A549 (cell line): ENCODE measurements at regions not wholly inside any gene's neighbourhood (a gene's known extent, or its start where the extent isn't known, plus 50 kb on each side); places are given as distances from the start of the nearest gene placed in this dataset.

Experiments
- ATAC-seq, 2 experiments: fragments of 200-7000 bp in 1 of 2; fragments of >200 bp in 1 of 2; cut with Nextera tagmentation in 1 of 2; cut with Tn5 transposase in 1 of 2; 3 replicates each; pipeline versions ENCODE4 v1.8.0 to v1.9.1; 2018 to 2020; ENCODE audit warnings: mild to moderate bottlenecking in 1 of 2, moderate library complexity in 1 of 2
- CTCF ChIA-PET: fragments of 300-600 bp; sonication (Branson Sonifier 250); formaldehyde crosslinking; extraction: SDS; loops from one replicate; lab custom pipeline; 2021; ENCODE audit warnings: antibody characterized with exemption, inconsistent platforms; lab: Yijun Ruan, JAX
- POLR2A ChIA-PET: fragments of 350-600 bp; formaldehyde crosslinking; extraction: SDS; loops from one replicate; lab custom pipeline; 2021; ENCODE audit warnings: antibody characterized with exemption, inconsistent platforms; lab: Yijun Ruan, JAX
- DNase-seq, 2 experiments: peaks; one replicate each; pipeline versions ENCODE4 v3.0.0 to v3.0.0-alpha.2; 2011 to 2016; ENCODE audit warnings: low read depth in 1 of 2, low spot score in 1 of 2
- FAIRE-seq: peaks from 2 replicates; lab custom pipeline; 2011; peaks lifted over from hg19 to GRCh38; lab: Jason Lieb, UNC
- H3K27ac ChIP-seq, 2 experiments: fragments of >200 bp; sonication (Bioruptor Twin); formaldehyde crosslinking; 3 replicates each; pipeline ENCODE4 v1.5.1; 2016 to 2017
- H3K4me1 ChIP-seq: fragments of >200 bp; sonication (Bioruptor Twin); formaldehyde crosslinking; 3 replicates; pipeline ENCODE4 v1.6.1; 2016
- H3K4me2 ChIP-seq: fragments of >200 bp; sonication (Bioruptor Twin); formaldehyde crosslinking; 3 replicates; pipeline ENCODE4 v1.6.1; 2016
- H3K4me3 ChIP-seq: fragments of >200 bp; sonication (Bioruptor Twin); formaldehyde crosslinking; 3 replicates; pipeline ENCODE4 v1.5.1; 2016
- H3K9me3 ChIP-seq: fragments of >200 bp; sonication (Bioruptor Twin); formaldehyde crosslinking; 3 replicates; pipeline ENCODE4 v1.6.1; 2016
- BCL3 ChIP-seq: fragments of >200 bp; sonication (Bioruptor Twin); formaldehyde crosslinking; IDR thresholded peaks from 3 replicates; pipeline ENCODE4 v1.6.1; 2016
- CBX8 ChIP-seq: fragments of 200-600 bp; sonication (generic); IDR thresholded peaks from 2 replicates; pipeline ENCODE4 v1.6.1; 2016
- CEBPB ChIP-seq, 2 experiments: fragments of >200 bp in 1 of 2; sonication (Bioruptor Twin) in 1 of 2; formaldehyde crosslinking in 1 of 2; IDR thresholded peaks; 2 replicates each; pipeline ENCODE4 v1.6.1; 2012 to 2016
- CTCF ChIP-seq: fragments of >200 bp; sonication (Bioruptor Twin); formaldehyde crosslinking; IDR thresholded peaks from 3 replicates; pipeline ENCODE4 v1.5.1; 2016
- ESRRA ChIP-seq: fragments of 150-350 bp; IDR thresholded peaks from 2 replicates; pipeline ENCODE4 v1.6.1; 2014; ENCODE audit warnings: mild to moderate bottlenecking, low read length, borderline replicate concordance
- FOSB ChIP-seq: fragments of 250-450 bp; sonication (Bioruptor Pico); IDR thresholded peaks from 2 replicates; pipeline ENCODE4 v1.5.0; 2020; ENCODE audit warnings: mild to moderate bottlenecking, moderate library complexity
- FOSL2 ChIP-seq, 2 experiments: fragments of 450-650 bp in 1 of 2; fragments of >200 bp in 1 of 2; sonication (Bioruptor Twin) in 1 of 2; formaldehyde crosslinking; IDR thresholded peaks; 2 replicates each; pipeline versions ENCODE4 v1.5.0 to v1.6.1; 2016 to 2020; ENCODE audit warnings: mild to moderate bottlenecking in 1 of 2, moderate library complexity in 1 of 2
- HDAC2 ChIP-seq: fragments of 200-600 bp; sonication (generic); IDR thresholded peaks from 2 replicates; pipeline ENCODE4 v1.6.1; 2016
- HES2 ChIP-seq: fragments of >200 bp; sonication (Bioruptor Twin); formaldehyde crosslinking; IDR thresholded peaks from 2 replicates; pipeline ENCODE4 v1.6.1; 2016
- HEYL ChIP-seq: fragments of 250-450 bp; sonication (Bioruptor Pico); IDR thresholded peaks from 2 replicates; pipeline ENCODE4 v1.8.0; 2021; ENCODE audit warnings: mild to moderate bottlenecking, moderate library complexity
- HMGXB4 ChIP-seq: fragments of 250-450 bp; sonication (Bioruptor Pico); IDR thresholded peaks from 2 replicates; pipeline ENCODE4 v1.5.0; 2021; ENCODE audit warnings: mild to moderate bottlenecking, moderate library complexity, borderline replicate concordance
- JUN ChIP-seq, 2 experiments: fragments of >200 bp; sonication (Bioruptor Twin); formaldehyde crosslinking; IDR thresholded peaks; 2 replicates in 1 of 2; 3 replicates in 1 of 2; pipeline ENCODE4 v1.6.1; 2016 to 2017
- KDM1A ChIP-seq: fragments of 200-600 bp; sonication (generic); IDR thresholded peaks from 2 replicates; pipeline ENCODE4 v1.6.1; 2016; ENCODE audit warnings: low read depth, mild to moderate bottlenecking
- KDM5A ChIP-seq: fragments of 200-600 bp; sonication (generic); IDR thresholded peaks from 2 replicates; pipeline ENCODE4 v1.6.1; 2016; ENCODE audit warnings: antibody characterized with exemption, mild to moderate bottlenecking
- MAFK ChIP-seq: fragments of 450-650 bp; IDR thresholded peaks from 2 replicates; pipeline ENCODE4 v1.6.1; 2014; ENCODE audit not compliant: partially characterized antibody
- NR3C1 ChIP-seq: fragments of >200 bp; sonication (Bioruptor Twin); formaldehyde crosslinking; IDR thresholded peaks from 3 replicates; pipeline ENCODE4 v1.6.1; 2017
- PHF8 ChIP-seq: fragments of 200-600 bp; sonication (generic); IDR thresholded peaks from 2 replicates; pipeline ENCODE4 v1.6.1; 2016; ENCODE audit warnings: low read depth, mild to moderate bottlenecking, antibody characterized with exemption, moderate library complexity, borderline replicate concordance
- POLR2A ChIP-seq: IDR thresholded peaks from 2 replicates; pipeline ENCODE4 v1.6.1; 2012; ENCODE audit warnings: mild to moderate bottlenecking, low read length
- REST ChIP-seq: fragments of 200-600 bp; sonication (generic); IDR thresholded peaks from 2 replicates; pipeline ENCODE4 v1.6.1; 2016; ENCODE audit warnings: antibody characterized with exemption, mild to moderate bottlenecking, moderate library complexity
- RNF2 ChIP-seq: fragments of 200-600 bp; sonication (generic); IDR thresholded peaks from 2 replicates; pipeline ENCODE4 v1.6.1; 2016; ENCODE audit warnings: low read depth, mild to moderate bottlenecking, antibody characterized with exemption, moderate library complexity, borderline replicate concordance
- TP53 ChIP-seq: fragments of 250-450 bp; sonication (Bioruptor Pico); IDR thresholded peaks from 2 replicates; pipeline ENCODE4 v1.5.0; 2021; ENCODE audit warnings: mild to moderate bottlenecking, moderate library complexity
- USF2 ChIP-seq: fragments of 450-650 bp; IDR thresholded peaks from 2 replicates; pipeline ENCODE4 v1.6.1; 2014; ENCODE audit warnings: antibody characterized with exemption
- ZNF302 ChIP-seq: fragments of 250-450 bp; sonication (Bioruptor Pico); IDR thresholded peaks from 2 replicates; pipeline ENCODE4 v1.9.0; 2021; ENCODE audit warnings: inconsistent platforms, mild to moderate bottlenecking, moderate library complexity
- ZSCAN20 ChIP-seq: fragments of 250-450 bp; sonication (Bioruptor Pico); IDR thresholded peaks from 2 replicates; pipeline ENCODE4 v1.8.0; 2022; ENCODE audit warnings: mild to moderate bottlenecking, moderate library complexity
- WGBS: methylation state at CpG from one replicate; pipeline ENCODE4 v1.1.6; 2017; ENCODE audit errors: missing lambda C conversion rate; 5-methylcytosine and 5-hydroxymethylcytosine counted together

GRCh38 chr3:87801409-87801808 lies 257.4 kb downstream of the CGGBP1 start:
- FAIRE-seq = no peak
- TF ChIP-seq ZNF302 (CRISPR knock-in tag) (no peak), FOSB (CRISPR knock-in tag) (no peak), HDAC2 (no peak), USF2 (no peak), POLR2A (no peak), ESRRA (no peak), CBX8 (no peak), HEYL (CRISPR knock-in tag) (no peak), BCL3 (no peak), TP53 (CRISPR knock-in tag) (no peak), JUN (IDR thresholded peaks at IDR 0.05) (no peak), HMGXB4 (no peak), REST (no peak), HES2 (no peak), CEBPB (IDR thresholded peaks at IDR 0.05) (no peak), KDM1A (no peak), RNF2 (no peak), FOSL2 (IDR thresholded peaks at IDR 0.05) (no peak), FOSL2 (CRISPR knock-in tag; IDR thresholded peaks at IDR 0.05) (no peak)
- Histone ChIP-seq H3K27ac (no peak overlapping the region), H3K4me2 (no peak overlapping the region), H3K4me3 (no peak overlapping the region), H3K9me3 (no peaks in the 10 kb centered on the region), H3K4me1 (peaks cover 9% of the 10 kb centered on the region; the same call in 1 of the 3 replicates)
- ATAC-seq = no peak
- ChIA-PET CTCF (no interaction called here), POLR2A (no interaction called here)
- no peak for DNase-seq
- 61% methylated on average over 5 of the region's 5 CpGs for WGBS

GRCh38 chr3:87800516-87800915 lies 258.3 kb downstream of the CGGBP1 start:
- ChIA-PET CTCF (no interaction called here), POLR2A (no interaction called here)
- ATAC-seq (no peak), DNase-seq (no peak), FAIRE-seq (peak; percentile 63)
- no peak overlapping the region for H3K27ac ChIP-seq
- peaks cover 15% of the 10 kb centered on the region; the same call in 1 of the 3 replicates for H3K4me1 ChIP-seq
- no peak overlapping the region for H3K4me3 ChIP-seq
- H3K4me2 ChIP-seq = no peak overlapping the region
- no peaks in the 10 kb centered on the region for H3K9me3 ChIP-seq
- no peak for TF ChIP-seq FOSB (CRISPR knock-in tag)
- TF ChIP-seq REST = no peak
- TF ChIP-seq USF2 = no peak
- TF ChIP-seq NR3C1 = no peak
- no peak for TF ChIP-seq CTCF
- TF ChIP-seq MAFK = no peak
- TF ChIP-seq RNF2 = no peak
- TF ChIP-seq PHF8 = no peak
- TF ChIP-seq KDM5A = no peak
- TF ChIP-seq ZSCAN20 (CRISPR knock-in tag) = no peak
